ENCODE measurements at regions not wholly inside any gene's neighbourhood (a gene's known extent, or its start where the extent isn't known, plus 50 kb on each side); places are given as distances from the start of the nearest gene placed in this dataset.

GRCh38 chr13:69300131-69300530 lies 807.5 kb upstream of the ATXN8OS start:
- Histone ChIP-seq H4K20me1 (ENCODE audit: control insufficient read depth, insufficient read depth) (no peaks in the 10 kb centered on the region), H3K9ac (ENCODE audit: control insufficient read depth, insufficient read depth, low read length) (no peak overlapping the region), H3K36me3 (ENCODE audit: control insufficient read depth in 2 of 2, insufficient read depth in 2 of 2, low read length in 1 of 2) (no peaks in the 10 kb centered on the region), H3K4me2 (ENCODE audit: control insufficient read depth, insufficient read depth) (no peak overlapping the region), H3K4me3 (no peak overlapping the region), H3K4me1 (ENCODE audit: control insufficient read depth, insufficient read depth, low read length) (no peaks in the 10 kb centered on the region), H2AFZ (ENCODE audit: control insufficient read depth, low read depth, low read length) (no peak overlapping the region), H3K9me3 (replicated peaks; ENCODE audit: control insufficient read depth, insufficient read depth, low read length) (no peaks in the 10 kb centered on the region), H3K79me2 (ENCODE audit: control insufficient read depth, insufficient read depth, low read length) (no peaks in the 10 kb centered on the region), H3K27ac (ENCODE audit: control insufficient read depth, insufficient read depth) (no peak overlapping the region), H3K27me3 (replicated peaks in 1 of 2; ENCODE audit: control insufficient read depth in 2 of 2, insufficient read depth in 2 of 2, low read length in 1 of 2) (no peaks in the 10 kb centered on the region)
- in situ Hi-C loops (cut with MboI) (no loop called here), intact Hi-C loops (cut with micrococcal nuclease; ENCODE audit: unreplicated experiment) (no loop called here)
- POLR2A ChIA-PET: no interaction called here
- RAD21 ChIA-PET (ENCODE audit: unreplicated experiment): no interaction called here
- SMC1A ChIA-PET (ENCODE audit: uncharacterized antibody, unreplicated experiment): no interaction called here
- TF ChIP-seq BMI1 (IDR thresholded peaks at IDR 0.05; ENCODE audit: borderline replicate concordance): no peak
- DNase-seq (ENCODE audit: low read depth, low spot score) (no peak), ATAC-seq (no peak), FAIRE-seq (no peak)
- CTCF ChIA-PET: no interaction called here
- no TSS peak for BruUV-seq (replicated peaks)
- 0% methylated on average over 2 of the region's 2 CpGs for WGBS (ENCODE audit: insufficient coverage, insufficient replicate concordance, low lambda C conversion rate, missing lambda C conversion rate)

DNA sequence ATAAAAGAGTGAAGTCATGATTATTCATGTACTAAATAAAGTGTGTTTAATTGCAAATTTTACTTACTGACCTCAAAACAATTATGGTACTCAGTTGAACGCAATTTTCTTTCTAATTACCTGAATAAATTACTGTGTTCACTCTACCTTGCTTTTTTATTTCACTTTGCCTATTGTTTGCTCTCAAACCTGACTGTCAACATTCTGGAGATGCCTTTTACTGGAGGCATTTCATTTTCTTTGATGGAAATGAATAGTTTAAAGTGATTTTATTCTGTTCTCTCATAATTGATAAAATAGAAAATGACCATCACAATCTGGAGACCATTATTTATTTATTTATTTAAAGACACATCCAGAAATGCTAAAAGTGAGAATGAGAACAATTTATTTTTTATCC lies 811.5 kb upstream of the ATXN8OS start:
- no peaks in the 10 kb centered on the region for H3K9me3 ChIP-seq (replicated peaks; ENCODE audit: control insufficient read depth, insufficient read depth, low read length)
- H3K4me3 ChIP-seq: no peak overlapping the region
- SMC1A ChIA-PET (ENCODE audit: uncharacterized antibody, unreplicated experiment): interaction anchor here (1.2 kb wide), 1 partner anchor 10 kb away, joined by 3 read pairs; no protein-coding TSS in a partner anchor
- H3K79me2 ChIP-seq (ENCODE audit: control insufficient read depth, insufficient read depth, low read length): no peaks in the 10 kb centered on the region
- in situ Hi-C loops (cut with MboI) (no loop called here), intact Hi-C loops (cut with micrococcal nuclease; ENCODE audit: unreplicated experiment) (no loop called here)
- CTCF ChIA-PET: no interaction called here
- ATAC-seq (no peak), FAIRE-seq (no peak), DNase-seq (ENCODE audit: low read depth, low spot score) (no peak)
- no peaks in the 10 kb centered on the region for H4K20me1 ChIP-seq (ENCODE audit: control insufficient read depth, insufficient read depth)
- H3K4me2 ChIP-seq (ENCODE audit: control insufficient read depth, insufficient read depth): no peak overlapping the region
- no peaks in the 10 kb centered on the region for H3K36me3 ChIP-seq (ENCODE audit: control insufficient read depth in 2 of 2, insufficient read depth in 2 of 2, low read length in 1 of 2)
- no peak overlapping the region for H2AFZ ChIP-seq (ENCODE audit: control insufficient read depth, low read depth, low read length)
- no peak overlapping the region for H3K9ac ChIP-seq (ENCODE audit: control insufficient read depth, insufficient read depth, low read length)
- POLR2A ChIA-PET: no interaction called here
- RAD21 ChIA-PET (ENCODE audit: unreplicated experiment): no interaction called here
- H3K27me3 ChIP-seq (replicated peaks in 1 of 2; ENCODE audit: control insufficient read depth in 2 of 2, insufficient read depth in 2 of 2, low read length in 1 of 2): no peaks in the 10 kb centered on the region
- no TSS peak for BruUV-seq (replicated peaks)
- no peak overlapping the region for H3K27ac ChIP-seq (ENCODE audit: control insufficient read depth, insufficient read depth)
- WGBS (ENCODE audit: insufficient coverage, insufficient replicate concordance, low lambda C conversion rate, missing lambda C conversion rate): 0% methylated on average over 1 of the region's 1 CpG
- H3K4me1 ChIP-seq (ENCODE audit: control insufficient read depth, insufficient read depth, low read length): no peaks in the 10 kb centered on the region
- TF ChIP-seq SUZ12 (IDR thresholded peaks at IDR 0.05; ENCODE audit: unreplicated experiment) (no peak), FOXK2 (IDR thresholded peaks at IDR 0.05) (no peak), JUNB (IDR thresholded peaks at IDR 0.05) (no peak), CHD1 (IDR thresholded peaks at IDR 0.05; ENCODE audit: low read depth, low read length) (no peak), POLR2AphosphoS2 (IDR thresholded peaks at IDR 0.05; ENCODE audit: low read depth, low read length) (no peak), BHLHE40 (IDR thresholded peaks at IDR 0.05; ENCODE audit: borderline replicate concordance in 1 of 2, low read depth in 2 of 2, low read length in 1 of 2) (no peak), KDM1A (IDR thresholded peaks at IDR 0.05; ENCODE audit: borderline replicate concordance) (no peak), GATAD2B (conservative IDR thresholded peaks at IDR 0.05; ENCODE audit: low read depth) (no peak), PML (IDR thresholded peaks at IDR 0.05; ENCODE audit: low read length) (no peak)
- TF ChIP-seq, protein P1, sequence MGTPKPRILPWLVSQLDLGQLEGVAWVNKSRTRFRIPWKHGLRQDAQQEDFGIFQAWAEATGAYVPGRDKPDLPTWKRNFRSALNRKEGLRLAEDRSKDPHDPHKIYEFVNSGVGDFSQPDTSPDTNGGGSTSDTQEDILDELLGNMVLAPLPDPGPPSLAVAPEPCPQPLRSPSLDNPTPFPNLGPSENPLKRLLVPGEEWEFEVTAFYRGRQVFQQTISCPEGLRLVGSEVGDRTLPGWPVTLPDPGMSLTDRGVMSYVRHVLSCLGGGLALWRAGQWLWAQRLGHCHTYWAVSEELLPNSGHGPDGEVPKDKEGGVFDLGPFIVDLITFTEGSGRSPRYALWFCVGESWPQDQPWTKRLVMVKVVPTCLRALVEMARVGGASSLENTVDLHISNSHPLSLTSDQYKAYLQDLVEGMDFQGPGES (IDR thresholded peaks at IDR 0.05): no peak
- TF ChIP-seq, protein P2, sequence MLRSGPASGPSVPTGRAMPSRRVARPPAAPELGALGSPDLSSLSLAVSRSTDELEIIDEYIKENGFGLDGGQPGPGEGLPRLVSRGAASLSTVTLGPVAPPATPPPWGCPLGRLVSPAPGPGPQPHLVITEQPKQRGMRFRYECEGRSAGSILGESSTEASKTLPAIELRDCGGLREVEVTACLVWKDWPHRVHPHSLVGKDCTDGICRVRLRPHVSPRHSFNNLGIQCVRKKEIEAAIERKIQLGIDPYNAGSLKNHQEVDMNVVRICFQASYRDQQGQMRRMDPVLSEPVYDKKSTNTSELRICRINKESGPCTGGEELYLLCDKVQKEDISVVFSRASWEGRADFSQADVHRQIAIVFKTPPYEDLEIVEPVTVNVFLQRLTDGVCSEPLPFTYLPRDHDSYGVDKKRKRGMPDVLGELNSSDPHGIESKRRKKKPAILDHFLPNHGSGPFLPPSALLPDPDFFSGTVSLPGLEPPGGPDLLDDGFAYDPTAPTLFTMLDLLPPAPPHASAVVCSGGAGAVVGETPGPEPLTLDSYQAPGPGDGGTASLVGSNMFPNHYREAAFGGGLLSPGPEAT (IDR thresholded peaks at IDR 0.05; ENCODE audit: low read depth): no peak
- TF ChIP-seq, protein P3, sequence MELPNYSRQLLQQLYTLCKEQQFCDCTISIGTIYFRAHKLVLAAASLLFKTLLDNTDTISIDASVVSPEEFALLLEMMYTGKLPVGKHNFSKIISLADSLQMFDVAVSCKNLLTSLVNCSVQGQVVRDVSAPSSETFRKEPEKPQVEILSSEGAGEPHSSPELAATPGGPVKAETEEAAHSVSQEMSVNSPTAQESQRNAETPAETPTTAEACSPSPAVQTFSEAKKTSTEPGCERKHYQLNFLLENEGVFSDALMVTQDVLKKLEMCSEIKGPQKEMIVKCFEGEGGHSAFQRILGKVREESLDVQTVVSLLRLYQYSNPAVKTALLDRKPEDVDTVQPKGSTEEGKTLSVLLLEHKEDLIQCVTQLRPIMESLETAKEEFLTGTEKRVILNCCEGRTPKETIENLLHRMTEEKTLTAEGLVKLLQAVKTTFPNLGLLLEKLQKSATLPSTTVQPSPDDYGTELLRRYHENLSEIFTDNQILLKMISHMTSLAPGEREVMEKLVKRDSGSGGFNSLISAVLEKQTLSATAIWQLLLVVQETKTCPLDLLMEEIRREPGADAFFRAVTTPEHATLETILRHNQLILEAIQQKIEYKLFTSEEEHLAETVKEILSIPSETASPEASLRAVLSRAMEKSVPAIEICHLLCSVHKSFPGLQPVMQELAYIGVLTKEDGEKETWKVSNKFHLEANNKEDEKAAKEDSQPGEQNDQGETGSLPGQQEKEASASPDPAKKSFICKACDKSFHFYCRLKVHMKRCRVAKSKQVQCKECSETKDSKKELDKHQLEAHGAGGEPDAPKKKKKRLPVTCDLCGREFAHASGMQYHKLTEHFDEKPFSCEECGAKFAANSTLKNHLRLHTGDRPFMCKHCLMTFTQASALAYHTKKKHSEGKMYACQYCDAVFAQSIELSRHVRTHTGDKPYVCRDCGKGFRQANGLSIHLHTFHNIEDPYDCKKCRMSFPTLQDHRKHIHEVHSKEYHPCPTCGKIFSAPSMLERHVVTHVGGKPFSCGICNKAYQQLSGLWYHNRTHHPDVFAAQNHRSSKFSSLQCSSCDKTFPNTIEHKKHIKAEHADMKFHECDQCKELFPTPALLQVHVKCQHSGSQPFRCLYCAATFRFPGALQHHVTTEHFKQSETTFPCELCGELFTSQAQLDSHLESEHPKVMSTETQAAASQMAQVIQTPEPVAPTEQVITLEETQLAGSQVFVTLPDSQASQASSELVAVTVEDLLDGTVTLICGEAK (IDR thresholded peaks at IDR 0.05; ENCODE audit: borderline replicate concordance): no peak
